HEK293T (cell line): ENCODE measurements at regions not wholly inside any gene's neighbourhood (a gene's known extent, or its start where the extent isn't known, plus 50 kb on each side); places are given as distances from the start of the nearest gene placed in this dataset.

Source experiments
- CTCF ChIA-PET: fragments of 350-600 bp; formaldehyde crosslinking; extraction: SDS; loops from one replicate; lab custom pipeline; 2021; ENCODE audit warnings: antibody characterized with exemption, inconsistent platforms; lab: Yijun Ruan, JAX
- POLR2A ChIA-PET: fragments of 350-600 bp; formaldehyde crosslinking; extraction: SDS; loops from one replicate; lab custom pipeline; 2020; ENCODE audit warnings: antibody characterized with exemption, inconsistent platforms; lab: Yijun Ruan, JAX
- DNase-seq: peaks from one replicate; pipeline ENCODE4 v3.0.0; 2012; ENCODE audit warnings: mixed read lengths; ENCODE audit errors: extremely low spot score
- ARNT ChIP-seq: fragments of 450-650 bp; IDR thresholded peaks from 2 replicates; pipeline ENCODE4 v1.6.1; 2017; ENCODE audit warnings: mild to moderate bottlenecking
- BHLHE40 ChIP-seq: fragments of 450-650 bp; IDR thresholded peaks from 2 replicates; pipeline ENCODE4 v1.6.1; 2016; ENCODE audit warnings: mild to moderate bottlenecking, moderate library complexity, borderline replicate concordance
- CTBP1 ChIP-seq: fragments of 450-650 bp; IDR thresholded peaks from 2 replicates; pipeline ENCODE4 v1.6.1; 2016; ENCODE audit warnings: borderline replicate concordance
- ELF4 ChIP-seq: fragments of 450-650 bp; IDR thresholded peaks from 2 replicates; pipeline ENCODE4 v1.6.1; 2017; ENCODE audit warnings: antibody characterized with exemption
- FOXA1 ChIP-seq: fragments of 450-650 bp; IDR thresholded peaks from 2 replicates; pipeline ENCODE4 v1.6.1; 2016; ENCODE audit warnings: mild to moderate bottlenecking
- FOXK2 ChIP-seq: fragments of 450-650 bp; IDR thresholded peaks from 2 replicates; pipeline ENCODE4 v1.6.1; 2016; ENCODE audit warnings: mild to moderate bottlenecking
- FOXM1 ChIP-seq: fragments of 450-650 bp; IDR thresholded peaks from 2 replicates; pipeline ENCODE4 v1.6.1; 2017; ENCODE audit warnings: mild to moderate bottlenecking, borderline replicate concordance
- HDGF ChIP-seq: fragments of 450-650 bp; IDR thresholded peaks from 2 replicates; pipeline ENCODE4 v1.6.1; 2017; ENCODE audit warnings: antibody characterized with exemption, borderline replicate concordance
- L3MBTL2 ChIP-seq: fragments of 450-650 bp; conservative IDR thresholded peaks from 2 replicates; pipeline ENCODE4 v1.6.1; 2016; ENCODE audit warnings: mild to moderate bottlenecking
- LEF1 ChIP-seq: fragments of 450-650 bp; IDR thresholded peaks from 2 replicates; pipeline ENCODE4 v1.6.1; 2017; ENCODE audit warnings: mild to moderate bottlenecking, borderline replicate concordance
- NFRKB ChIP-seq: fragments of 450-650 bp; IDR thresholded peaks from 2 replicates; pipeline ENCODE4 v1.6.1; 2016; ENCODE audit warnings: mild to moderate bottlenecking, moderate library complexity
- SP1 ChIP-seq: fragments of 450-650 bp; IDR thresholded peaks from 2 replicates; pipeline ENCODE4 v1.6.1; 2017
- SUZ12 ChIP-seq: fragments of 450-650 bp; IDR thresholded peaks from 2 replicates; pipeline ENCODE4 v1.6.1; 2016; ENCODE audit warnings: mild to moderate bottlenecking
- TARDBP ChIP-seq: fragments of 450-650 bp; IDR thresholded peaks from 2 replicates; pipeline ENCODE4 v1.6.1; 2016
- ZNF384 ChIP-seq: fragments of 450-650 bp; IDR thresholded peaks from 2 replicates; pipeline ENCODE4 v1.6.1; 2016
- TF ChIP-seq, protein P1 (sequence below): fragments of 450-650 bp; IDR thresholded peaks from 2 replicates; pipeline ENCODE4 v1.6.1; 2016

DNA sequence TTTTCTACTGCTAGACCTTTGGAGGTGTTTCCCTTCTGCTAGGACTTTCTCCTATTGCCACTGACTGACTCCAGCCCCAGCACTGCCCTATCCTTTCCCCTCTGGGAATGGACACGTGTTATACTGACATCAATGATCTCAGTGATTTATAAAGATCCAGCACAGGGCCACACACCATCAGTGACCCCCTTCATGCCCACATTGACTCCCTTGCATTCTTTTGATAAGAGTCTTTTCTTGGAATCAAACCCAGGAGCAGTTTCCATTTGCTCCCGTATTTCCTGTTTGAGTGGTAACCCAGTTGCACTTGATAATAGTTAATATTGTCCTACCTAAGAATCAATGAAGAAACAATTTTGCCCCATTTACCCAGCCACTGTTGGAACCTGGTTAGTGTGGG, 501.0 kb upstream of the USP24 start:
- no peak for DNase-seq
- POLR2A ChIA-PET = no interaction called here
- CTCF ChIA-PET = no interaction called here
- TF ChIP-seq ELF4 = no peak
- no peak for TF ChIP-seq ZNF384
- no peak for TF ChIP-seq SUZ12
- no peak for TF ChIP-seq FOXM1
- TF ChIP-seq HDGF = no peak
- TF ChIP-seq FOXK2 = no peak
- no peak for TF ChIP-seq BHLHE40
- no peak for TF ChIP-seq NFRKB
- no peak for TF ChIP-seq LEF1
- no peak for TF ChIP-seq CTBP1
- TF ChIP-seq TARDBP = no peak
- no peak for TF ChIP-seq FOXA1
- TF ChIP-seq SP1 = no peak
- TF ChIP-seq, protein P1, sequence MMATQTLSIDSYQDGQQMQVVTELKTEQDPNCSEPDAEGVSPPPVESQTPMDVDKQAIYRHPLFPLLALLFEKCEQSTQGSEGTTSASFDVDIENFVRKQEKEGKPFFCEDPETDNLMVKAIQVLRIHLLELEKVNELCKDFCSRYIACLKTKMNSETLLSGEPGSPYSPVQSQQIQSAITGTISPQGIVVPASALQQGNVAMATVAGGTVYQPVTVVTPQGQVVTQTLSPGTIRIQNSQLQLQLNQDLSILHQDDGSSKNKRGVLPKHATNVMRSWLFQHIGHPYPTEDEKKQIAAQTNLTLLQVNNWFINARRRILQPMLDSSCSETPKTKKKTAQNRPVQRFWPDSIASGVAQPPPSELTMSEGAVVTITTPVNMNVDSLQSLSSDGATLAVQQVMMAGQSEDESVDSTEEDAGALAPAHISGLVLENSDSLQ = no peak

DNA sequence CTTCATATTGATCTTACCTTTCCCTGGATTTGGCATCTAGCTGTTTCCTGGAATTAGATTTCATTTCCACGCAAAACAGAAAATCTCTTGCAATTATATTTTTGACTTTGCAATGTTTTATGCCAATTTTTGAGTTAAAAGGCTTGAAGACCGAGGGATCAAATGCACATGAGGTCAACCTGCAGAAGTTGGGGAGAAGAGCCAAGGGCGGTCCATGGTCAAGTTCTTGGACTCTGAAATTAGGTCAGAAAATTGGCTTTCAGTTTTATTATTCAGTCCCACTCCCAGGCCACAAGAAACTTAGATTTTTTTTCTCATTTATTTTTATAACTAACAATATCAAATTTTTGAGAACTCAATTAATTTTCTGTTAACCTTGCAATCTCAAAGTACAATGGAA, 499.1 kb upstream of the USP24 start:
- POLR2A ChIA-PET = no interaction called here
- CTCF ChIA-PET = no interaction called here

DNA sequence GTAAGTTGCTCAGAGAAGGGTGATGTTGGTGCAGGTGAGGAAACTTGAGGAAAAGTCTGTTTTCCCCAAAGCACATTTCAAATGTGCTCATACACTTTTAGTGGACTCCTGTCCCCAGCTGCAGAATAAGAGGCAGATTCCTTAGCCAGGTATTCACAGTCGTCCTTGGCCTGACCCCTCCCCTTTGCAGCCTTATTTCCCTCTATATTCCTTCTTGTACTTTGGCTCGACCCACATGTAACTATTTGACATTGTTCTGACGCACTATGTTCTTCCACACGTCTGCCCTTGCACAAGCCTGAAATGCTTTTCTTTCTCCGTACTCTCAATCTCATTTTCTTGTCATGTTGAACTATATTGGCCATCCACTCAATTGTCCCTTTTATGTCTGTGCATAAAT, 498.4 kb upstream of the USP24 start:
- no peak for DNase-seq

More for the DNA sequence above, 499.1 kb upstream of the USP24 start:
- TF ChIP-seq ARNT (no peak), NFRKB (no peak), TARDBP (no peak)
- no peak for DNase-seq

GRCh38 chr1:55712148-55712547, 497.0 kb upstream of the USP24 start:
- ChIA-PET POLR2A (no interaction called here), CTCF (interaction anchor here (0.5 kb wide), 1 partner anchor 33 kb away, joined by 3 read pairs; no protein-coding TSS in a partner anchor)
- DNase-seq = no peak
- TF ChIP-seq SP1 (no peak), ZNF384 (no peak), CTBP1 (no peak), SUZ12 (no peak), ARNT (no peak), L3MBTL2 (no peak), FOXM1 (no peak), ELF4 (no peak), BHLHE40 (no peak), NFRKB (no peak), TARDBP (no peak), LEF1 (no peak), FOXK2 (no peak), HDGF (no peak)
- TF ChIP-seq, protein P1 = no peak

More for the DNA sequence above, 498.4 kb upstream of the USP24 start:
- CTCF ChIA-PET = no interaction called here
- TF ChIP-seq, protein P1 = no peak
- TF ChIP-seq NFRKB (no peak), FOXM1 (no peak), SUZ12 (no peak), ELF4 (no peak), L3MBTL2 (no peak), SP1 (no peak), HDGF (no peak), LEF1 (no peak), FOXK2 (no peak), TARDBP (no peak), FOXA1 (no peak)
- POLR2A ChIA-PET = no interaction called here

DNA sequence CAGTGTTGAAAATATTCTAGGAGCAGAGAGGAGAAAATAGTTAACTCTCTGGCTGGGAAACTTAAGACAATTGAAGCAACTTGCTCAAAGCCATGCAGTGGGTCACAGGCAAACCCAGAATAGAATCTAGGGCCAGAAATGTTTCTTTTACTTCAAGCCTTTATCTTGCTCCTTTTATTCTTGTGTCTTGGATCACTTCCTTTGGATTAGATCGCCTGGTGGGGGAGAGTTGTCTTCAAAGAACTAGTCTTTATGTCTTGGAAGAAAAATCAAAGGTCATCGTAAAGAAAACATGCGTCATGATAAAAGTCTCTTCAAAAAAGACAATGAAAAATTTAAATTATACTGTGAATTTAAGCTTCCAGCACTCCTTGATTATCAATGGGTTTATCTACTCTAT, 493.6 kb upstream of the USP24 start:
- ChIA-PET POLR2A (no interaction called here), CTCF (no interaction called here)
- DNase-seq = no peak
- TF ChIP-seq LEF1 (no peak), ELF4 (no peak), TARDBP (no peak), L3MBTL2 (no peak), NFRKB (no peak), FOXA1 (no peak), ZNF384 (no peak), BHLHE40 (no peak), ARNT (no peak), FOXM1 (no peak), FOXK2 (no peak), HDGF (no peak), CTBP1 (no peak), SP1 (no peak), SUZ12 (no peak)
- TF ChIP-seq, protein P1 = no peak

DNA sequence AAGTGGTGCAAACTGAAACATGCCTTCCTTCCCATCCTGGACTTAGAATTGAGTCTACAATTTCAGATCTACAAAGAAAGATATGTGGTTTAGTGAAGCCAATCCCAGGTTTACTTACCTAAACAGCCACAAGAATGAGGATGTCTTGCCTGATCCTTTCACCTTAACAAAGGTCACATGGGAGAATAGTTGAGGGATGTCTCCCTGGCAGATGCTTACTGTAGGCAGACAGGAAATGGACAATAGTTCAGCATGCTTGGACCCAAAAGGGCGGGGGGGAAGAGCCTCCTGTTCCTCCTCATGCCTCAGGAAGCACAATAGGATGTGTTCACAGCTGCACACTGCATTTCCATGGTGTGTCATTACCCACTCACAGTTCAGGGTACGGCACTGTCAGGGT, 492.7 kb upstream of the USP24 start:
- POLR2A ChIA-PET = no interaction called here
- CTCF ChIA-PET = no interaction called here
- DNase-seq = no peak
- TF ChIP-seq ELF4 (no peak), CTBP1 (no peak), ARNT (no peak), ZNF384 (no peak), SUZ12 (no peak), FOXA1 (no peak), BHLHE40 (no peak), SP1 (no peak), HDGF (no peak), TARDBP (no peak), LEF1 (no peak), FOXK2 (no peak), L3MBTL2 (no peak), FOXM1 (no peak), NFRKB (no peak)
- TF ChIP-seq, protein P1 = no peak
